Activated naive CD4-positive, alpha-beta T cell treated with Interleukin-2 at 50 U/mL for 16 hours (primary cell): ENCODE measurements at regions not wholly inside any gene's neighbourhood (a gene's known extent, or its start where the extent isn't known, plus 50 kb on each side); places are given as distances from the start of the nearest gene placed in this dataset.
"Not testable (repeated sequence)": the region's sequence is repeated elsewhere in the genome, so short reads cannot be mapped to it uniquely, and the experiment has no call there.

Experiments used
- DNase-seq: peaks from one replicate; pipeline ENCODE4 v3.0.0-alpha.2; 2020

DNA sequence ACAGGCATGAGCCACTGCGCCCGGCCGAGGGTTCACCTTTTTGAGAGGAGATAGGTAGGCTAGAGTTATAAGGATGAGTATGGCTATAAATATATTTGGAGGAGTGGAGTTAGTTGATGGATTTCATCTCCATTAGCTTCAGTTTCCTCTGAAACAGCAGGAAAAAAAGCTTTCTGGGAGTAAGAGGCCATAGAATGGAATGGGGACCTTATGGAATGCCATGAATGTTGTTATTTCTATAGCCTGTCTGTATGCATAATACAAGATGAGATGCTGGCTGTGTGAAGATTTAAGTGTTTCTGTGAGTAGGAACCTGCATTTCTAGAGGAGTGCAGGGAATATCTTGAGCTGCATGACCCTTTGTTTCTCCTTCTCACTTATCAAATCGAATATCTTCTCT, 114.9 kb upstream of the ARX start:
- DNase-seq = no peak

DNA sequence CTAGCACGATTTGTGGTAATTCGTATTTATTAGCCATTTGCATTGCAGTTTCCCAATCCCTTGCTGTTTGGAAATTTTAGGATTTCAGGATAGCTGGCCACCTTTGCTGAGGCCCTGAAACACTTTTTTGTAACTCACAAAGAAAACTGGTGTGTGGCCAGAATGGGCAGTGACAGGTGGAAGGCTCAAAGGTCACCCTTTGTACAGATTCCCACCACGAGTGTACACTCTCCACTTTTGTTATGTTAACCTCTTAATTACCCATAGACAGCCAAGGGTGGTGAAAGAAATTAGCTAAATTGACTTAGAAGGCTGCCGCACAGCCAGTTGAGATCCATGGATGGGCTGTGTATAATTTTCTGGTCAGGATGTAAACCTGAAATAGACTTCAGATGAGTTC, 109.7 kb upstream of the ARX start:
- DNase-seq = no peak

DNA sequence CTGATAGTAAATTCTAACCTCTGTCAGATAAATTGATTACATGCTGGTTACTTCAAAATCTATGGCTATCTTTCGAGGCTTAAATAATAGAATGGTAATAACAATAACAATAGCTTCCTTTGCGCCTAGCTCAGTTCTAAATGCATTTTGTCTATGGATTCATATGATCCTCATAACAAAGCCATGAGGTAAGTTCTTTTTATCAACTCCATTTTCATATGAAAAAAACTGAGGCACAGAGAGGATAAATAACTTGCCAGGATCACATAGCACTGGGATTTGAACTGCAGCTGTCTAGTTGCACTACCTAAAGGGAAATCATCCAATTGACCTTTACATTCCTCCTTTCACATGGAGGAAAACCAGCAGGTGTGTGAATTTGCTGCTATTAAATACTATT, 108.6 kb upstream of the ARX start:
- DNase-seq = no peak

DNA sequence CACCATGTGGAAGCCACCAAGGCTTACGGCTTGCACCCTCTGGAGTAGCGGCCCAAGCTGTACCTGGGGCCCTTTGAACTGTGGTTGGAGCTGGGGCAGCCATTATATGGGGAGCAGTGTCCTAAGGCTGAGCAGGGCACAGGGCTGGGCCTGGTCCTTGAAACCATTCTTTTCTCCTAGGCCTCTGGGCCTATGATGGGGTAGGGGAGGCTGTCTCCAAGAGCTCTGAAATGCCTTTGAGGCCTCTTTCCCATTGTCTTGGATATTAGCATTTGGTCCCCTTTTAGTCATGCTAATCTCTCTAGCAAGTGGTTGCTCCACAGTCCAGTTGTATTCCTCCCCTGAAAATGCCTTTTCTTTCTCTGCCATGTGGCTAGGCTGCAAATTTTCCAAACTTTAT, 96.4 kb upstream of the ARX start:
- DNase-seq = no peak

DNA sequence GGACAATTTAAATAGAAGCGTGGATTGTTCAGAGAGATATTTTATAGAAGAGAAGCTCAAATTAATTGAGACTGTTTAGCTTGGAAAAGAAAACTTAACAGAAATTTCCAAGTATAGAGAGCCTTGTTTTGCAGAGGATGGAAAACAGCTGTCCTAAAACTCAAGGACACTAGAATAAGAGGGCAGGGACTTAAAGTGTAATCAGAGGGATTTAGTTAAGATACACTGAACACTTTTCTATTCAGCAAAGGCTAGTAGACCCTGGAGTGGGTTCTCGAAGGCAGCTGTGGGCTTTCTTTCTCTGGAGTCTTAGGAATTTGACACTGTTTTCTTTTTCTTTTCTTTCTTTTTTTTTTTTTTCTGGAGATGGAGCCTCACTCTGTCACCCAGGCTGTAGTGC, 92.7 kb upstream of the ARX start:
- no peak for DNase-seq

DNA sequence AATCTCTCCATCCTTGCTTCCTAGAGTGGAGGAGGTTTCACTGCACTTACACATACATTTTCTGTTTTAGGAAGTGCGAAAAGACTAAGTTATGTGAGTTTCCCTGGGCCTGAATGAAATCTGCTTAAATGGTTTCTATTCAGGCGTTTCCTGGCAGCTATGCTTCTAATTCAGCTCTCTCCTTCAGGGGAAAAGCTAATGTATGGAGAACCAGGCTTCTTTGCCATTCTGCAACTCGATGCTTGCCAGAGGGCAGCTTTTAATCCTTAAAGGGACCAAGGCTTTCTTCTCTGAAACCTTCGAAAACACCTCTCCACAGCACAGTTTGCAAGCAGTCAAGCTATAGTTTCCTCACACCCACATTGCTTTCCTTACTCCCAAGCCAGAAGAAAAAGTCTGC, 89.5 kb upstream of the ARX start:
- DNase-seq = no peak

DNA sequence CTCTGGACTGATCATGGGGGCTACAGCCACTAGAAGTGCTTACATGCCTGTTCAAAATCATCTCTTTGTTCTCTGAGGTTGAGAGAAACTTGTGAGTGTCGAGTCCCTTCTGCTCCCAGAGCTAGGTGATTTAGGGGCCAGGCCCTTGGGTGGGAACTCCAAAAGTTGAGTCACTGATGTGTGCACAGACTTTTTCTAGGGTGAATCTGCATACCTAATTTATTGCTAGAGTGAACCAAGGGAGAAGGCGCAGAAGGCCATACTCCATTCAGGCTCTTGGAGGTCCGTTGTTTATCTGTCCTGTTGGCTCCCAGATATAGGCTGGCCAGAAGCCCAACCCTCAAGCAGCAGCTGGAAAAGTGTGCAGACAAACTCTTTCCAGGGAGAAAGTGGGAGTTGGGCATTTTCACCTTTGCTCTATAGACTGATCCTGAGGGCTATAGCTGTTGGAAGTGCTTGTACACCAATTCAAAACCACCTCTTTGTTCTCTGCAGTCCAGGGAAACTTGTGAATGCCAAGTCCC, 80.8 kb upstream of the ARX start:
- DNase-seq = no peak

DNA sequence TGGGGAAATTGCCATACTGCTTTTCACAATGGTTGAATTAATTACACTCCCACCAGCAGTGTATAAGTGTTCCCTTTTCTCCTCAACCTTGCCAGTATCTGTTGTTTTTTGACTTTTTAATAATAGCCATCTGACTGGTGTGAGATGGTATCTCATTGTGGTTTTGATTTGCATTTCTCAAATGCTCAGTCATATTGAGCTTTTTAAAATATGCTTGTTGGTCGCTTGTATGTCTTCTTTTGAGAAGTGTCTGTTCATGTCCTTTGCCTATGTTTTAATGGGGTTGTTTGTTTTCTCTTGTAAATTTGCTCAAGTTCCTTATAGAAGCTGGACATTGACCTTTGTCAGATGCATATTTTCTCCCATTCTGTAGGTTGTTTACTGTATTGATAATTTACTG, 75.4 kb upstream of the ARX start:
- not testable (repeated sequence) for DNase-seq

DNA sequence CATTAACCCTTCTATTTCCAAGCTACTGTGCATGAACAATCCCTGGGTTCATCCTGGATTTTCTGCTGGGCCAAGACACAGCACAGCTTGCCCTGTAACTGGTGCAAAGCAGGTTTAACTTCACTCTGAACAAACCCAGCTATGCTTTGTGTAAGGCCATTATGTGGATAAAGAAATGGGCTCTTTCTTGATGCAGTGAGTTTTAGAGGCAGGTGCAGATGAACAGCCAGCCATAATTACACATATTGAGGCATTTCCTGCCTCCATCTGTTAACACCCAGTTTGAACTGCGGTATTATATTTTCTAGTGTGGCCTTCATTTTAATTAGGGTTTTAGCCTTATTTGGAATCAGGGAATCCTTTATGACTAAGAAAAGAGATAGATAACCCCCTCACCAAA, 68.7 kb upstream of the ARX start:
- DNase-seq = no peak

DNA sequence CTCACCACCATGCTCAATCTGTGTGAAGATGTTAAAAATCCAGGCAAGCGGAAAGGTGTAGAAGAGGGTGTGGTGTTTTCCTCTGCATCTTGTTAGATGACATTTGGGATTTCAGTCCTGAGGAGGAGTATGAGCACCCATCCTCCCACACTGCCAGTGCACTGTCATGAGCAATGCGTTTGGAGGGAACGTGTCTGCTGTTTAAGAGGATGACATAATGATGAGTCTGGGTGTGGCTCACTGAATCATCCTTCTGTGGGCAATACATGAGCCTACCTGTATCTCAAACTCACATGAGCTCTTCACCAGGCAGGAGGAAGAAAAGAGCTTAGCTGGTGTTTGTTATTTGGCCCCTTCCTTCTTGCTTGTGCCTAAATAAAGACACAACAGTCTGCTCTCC, 67.9 kb upstream of the ARX start:
- no peak for DNase-seq

DNA sequence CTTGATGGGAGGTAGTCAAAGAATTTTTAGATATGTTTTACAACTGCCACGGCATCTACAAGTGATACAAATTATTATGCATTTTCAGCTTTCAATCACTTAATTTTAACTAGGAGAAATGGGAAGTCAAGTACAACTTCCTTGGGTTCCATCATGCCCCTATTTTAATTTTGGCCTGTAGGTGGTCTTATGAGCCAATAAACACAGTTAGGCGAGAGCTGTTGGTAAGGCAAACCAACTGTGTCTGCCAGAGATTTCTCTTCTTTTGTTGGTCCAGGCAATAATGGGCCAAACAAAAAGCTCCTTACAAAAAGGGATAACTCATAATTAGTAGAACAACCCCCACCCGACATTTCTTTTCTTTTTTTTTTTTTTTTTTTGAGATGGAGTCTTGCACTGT, 63.3 kb upstream of the ARX start:
- DNase-seq = no peak

DNA sequence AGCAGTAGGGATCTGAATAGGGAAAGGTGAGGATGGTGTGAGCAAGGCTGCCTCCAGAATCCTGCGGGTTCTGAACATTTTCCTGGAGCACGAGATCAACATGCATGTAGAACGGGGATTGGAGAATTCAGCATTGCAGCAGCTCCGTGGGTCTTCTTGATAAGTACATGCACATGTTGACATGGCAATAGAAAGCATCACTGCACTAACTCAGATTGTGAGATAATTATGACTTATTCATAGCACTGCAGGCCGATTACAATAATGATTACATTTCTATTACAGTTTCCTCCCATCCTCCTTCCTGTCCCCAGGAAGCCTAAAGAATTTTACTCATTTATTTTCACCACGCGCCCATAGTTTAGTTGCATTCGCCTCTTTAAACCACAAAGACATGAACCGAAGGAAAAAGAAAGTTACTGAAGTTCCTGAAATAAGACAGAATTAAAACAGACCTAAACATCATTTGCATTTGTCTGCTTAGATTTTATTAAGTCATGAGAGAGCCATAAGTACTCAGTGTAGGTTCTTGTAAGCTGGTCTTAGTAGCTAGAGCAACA, 61.3 kb upstream of the ARX start:
- no peak for DNase-seq

DNA sequence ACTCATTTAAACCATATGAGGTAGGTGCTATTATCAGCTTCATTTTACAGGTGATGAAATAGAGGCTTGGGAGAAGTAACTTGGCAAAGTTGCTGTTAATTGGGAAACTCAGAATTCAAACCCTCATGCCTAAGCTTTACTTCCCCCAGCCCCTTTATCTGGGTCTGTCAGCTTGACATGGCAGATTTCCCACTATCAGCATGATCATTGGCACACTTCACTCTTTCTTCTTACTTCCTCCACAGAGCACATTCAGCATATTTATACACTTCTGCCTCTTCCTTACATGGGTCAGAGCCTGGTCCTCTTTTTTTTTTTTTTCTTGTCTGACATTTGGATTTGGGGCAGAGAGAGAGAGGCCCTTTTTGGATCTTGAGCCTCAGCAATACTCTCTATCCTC, 56.5 kb upstream of the ARX start:
- DNase-seq = no peak

DNA sequence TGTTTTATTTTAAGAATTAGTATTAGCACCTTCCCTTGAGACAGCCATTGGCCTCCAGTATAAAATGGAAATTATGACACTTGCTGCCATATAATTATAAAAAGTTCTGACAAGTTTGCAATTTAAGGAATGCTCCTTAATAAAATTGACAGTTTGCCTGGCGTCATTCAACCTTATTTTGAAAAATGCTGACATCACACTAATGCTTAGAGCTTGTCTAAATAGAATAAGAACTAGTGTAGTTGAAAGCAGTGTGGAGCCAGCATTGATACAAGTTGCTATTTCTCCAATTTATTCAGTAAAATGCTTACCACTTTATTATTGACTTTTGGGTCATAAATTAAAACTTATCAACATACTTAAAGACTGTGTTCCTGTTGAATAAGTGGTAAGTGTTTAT, 54.3 kb upstream of the ARX start:
- no peak for DNase-seq

DNA sequence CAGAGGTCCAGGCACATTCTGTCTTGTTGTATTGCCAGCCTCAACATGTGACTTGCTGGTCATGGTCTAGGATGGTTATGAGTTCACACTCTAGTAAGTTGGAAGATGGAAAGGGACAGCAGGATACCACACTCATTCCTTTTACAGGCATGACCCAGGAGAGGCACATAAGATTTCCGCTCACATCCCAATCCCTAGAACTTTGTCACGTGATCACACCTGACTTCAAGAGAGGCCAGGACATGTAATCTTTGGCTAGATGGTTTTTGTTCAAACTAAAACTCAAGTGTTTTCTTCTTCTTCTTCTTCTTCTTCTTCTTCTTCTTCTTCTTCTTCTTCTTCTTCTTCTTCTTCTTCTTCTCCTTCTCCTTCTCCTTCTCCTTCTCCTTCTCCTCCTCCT, 53.4 kb upstream of the ARX start:
- DNase-seq = no peak

DNA sequence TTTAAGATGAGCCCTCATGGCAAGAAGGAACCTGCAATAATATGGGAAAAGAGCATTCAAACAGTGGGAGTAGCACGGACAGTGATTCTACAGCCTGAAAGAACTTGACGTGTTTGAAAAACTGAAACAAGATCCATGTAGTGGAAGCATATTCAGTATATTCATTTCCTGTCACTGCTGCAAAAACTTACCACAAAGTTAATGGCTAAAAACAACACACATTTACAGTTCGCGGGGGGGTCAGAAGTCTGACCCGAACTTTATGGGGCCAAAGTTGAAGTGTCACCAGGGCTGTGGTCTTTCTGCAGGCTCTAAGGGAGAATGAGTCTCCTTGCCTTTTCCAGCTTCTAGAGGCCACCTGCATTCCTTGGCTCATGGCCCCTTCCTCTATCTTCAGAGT, 52.6 kb upstream of the ARX start:
- DNase-seq = no peak

DNA sequence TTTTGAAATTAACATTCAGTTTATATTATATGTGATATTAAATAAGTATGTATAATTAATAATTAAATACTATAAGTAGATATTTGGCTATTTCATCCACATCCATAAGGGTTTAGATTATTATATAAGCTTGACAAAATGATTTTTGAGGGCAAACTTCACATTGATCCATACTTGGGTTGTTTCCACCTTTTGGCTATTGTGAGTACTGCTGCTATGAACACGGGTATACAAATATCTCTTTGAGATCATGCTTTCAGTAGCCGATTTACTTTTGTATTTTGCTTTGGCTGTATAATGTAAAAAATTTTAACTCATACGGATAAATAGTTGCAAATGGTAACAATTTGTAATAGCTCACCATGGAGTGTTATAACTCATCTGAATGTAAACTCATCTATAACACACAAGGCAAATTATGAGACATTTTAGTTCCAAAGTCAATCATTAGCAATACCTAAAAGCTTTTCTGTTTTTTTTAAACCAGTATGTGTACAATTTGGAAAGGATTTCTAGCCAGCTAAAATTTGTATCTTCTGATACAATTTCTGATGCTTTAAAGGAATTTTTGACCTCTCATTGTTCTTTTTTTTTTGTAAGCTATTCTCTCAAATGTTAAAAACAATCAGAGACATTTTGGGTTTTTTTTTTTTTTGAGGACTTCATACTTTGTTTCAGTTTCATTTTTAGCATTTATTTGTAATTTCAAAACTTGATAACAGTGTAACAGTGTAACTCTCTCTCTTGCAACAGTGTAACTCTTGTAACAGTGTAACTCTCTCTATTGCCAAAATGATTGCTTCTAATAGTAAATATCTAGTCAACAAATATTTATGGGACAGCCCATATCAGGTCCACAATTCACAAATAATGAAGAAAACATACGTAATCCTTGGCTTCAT, 51.8 kb upstream of the ARX start:
- DNase-seq = no peak

DNA sequence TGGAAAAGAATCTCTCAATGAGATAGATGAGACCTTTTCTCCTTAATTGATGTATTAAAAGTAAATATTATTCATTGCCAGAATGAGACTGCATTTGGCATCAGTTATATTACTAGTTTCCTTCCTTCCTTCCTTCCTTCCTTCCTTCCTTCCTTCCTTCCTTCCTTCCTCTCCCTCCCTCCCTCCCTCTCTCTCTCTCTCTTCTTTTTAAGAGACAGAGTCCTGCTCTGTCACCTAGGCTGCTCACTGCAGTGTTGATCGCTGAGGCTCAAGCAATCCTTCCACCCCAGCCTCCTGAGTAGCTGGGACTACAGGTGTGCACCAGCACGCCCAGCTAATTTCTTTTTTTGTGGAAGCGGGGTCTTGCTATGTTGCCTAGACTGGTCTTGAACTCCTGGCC, 50.4 kb upstream of the ARX start:
- DNase-seq = no peak
